B cell (primary cell): ENCODE measurements at regions not wholly inside any gene's neighbourhood (a gene's known extent, or its start where the extent isn't known, plus 50 kb on each side); places are given as distances from the start of the nearest gene placed in this dataset.

ENCODE experiments used
- EZH2 ChIP-seq: IDR thresholded peaks from 2 replicates; pipeline ENCODE4 v1.6.1; 2012; ENCODE audit warnings: borderline replicate concordance, low read depth, mild to moderate bottlenecking, moderate library complexity, low read length; ENCODE audit not compliant: insufficient read depth, poor library complexity, severe bottlenecking
- TF ChIP-seq, protein P1 (sequence below): fragments of 200-600 bp; IDR thresholded peaks from one replicate; pipeline ENCODE4 v1.8.0; 2022; ENCODE audit warnings: antibody characterized with exemption, mild to moderate bottlenecking

DNA sequence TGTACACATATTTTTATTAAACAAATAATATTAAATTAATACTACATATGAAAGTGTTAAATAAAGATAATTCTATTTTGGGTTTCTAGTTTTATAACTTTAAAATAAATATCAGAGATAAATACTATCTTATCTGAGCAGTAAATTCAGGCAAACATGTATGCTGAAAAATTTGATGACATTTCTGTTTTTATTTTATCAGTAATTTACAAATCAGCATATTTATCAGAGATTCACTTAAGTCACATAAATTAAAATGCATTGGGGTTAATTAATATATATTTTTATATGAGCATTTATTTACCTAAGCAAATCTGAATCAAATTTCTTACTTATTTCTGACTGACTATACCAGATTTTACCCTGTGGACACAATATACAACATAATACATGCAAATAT lies 1499.8 kb downstream of the OTOL1 start:
- TF ChIP-seq EZH2 = no peak
- TF ChIP-seq, protein P1, sequence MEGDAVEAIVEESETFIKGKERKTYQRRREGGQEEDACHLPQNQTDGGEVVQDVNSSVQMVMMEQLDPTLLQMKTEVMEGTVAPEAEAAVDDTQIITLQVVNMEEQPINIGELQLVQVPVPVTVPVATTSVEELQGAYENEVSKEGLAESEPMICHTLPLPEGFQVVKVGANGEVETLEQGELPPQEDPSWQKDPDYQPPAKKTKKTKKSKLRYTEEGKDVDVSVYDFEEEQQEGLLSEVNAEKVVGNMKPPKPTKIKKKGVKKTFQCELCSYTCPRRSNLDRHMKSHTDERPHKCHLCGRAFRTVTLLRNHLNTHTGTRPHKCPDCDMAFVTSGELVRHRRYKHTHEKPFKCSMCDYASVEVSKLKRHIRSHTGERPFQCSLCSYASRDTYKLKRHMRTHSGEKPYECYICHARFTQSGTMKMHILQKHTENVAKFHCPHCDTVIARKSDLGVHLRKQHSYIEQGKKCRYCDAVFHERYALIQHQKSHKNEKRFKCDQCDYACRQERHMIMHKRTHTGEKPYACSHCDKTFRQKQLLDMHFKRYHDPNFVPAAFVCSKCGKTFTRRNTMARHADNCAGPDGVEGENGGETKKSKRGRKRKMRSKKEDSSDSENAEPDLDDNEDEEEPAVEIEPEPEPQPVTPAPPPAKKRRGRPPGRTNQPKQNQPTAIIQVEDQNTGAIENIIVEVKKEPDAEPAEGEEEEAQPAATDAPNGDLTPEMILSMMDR = no peak
